ENCODE measurements at regions not wholly inside any gene's neighbourhood (a gene's known extent, or its start where the extent isn't known, plus 50 kb on each side); places are given as distances from the start of the nearest gene placed in this dataset.
A peak's percentile ranks its signal among the peaks of the same experiment; 100 is the strongest.

- DNase-seq: no peak
Observed at GRCh38 chr4:41883988-41884734, 51.1 kb upstream of the TMEM33 start.

GRCh38 chr4:41882625-41883347, 52.4 kb upstream of the TMEM33 start:
- peak; percentile 10 for DNase-seq

DNA sequence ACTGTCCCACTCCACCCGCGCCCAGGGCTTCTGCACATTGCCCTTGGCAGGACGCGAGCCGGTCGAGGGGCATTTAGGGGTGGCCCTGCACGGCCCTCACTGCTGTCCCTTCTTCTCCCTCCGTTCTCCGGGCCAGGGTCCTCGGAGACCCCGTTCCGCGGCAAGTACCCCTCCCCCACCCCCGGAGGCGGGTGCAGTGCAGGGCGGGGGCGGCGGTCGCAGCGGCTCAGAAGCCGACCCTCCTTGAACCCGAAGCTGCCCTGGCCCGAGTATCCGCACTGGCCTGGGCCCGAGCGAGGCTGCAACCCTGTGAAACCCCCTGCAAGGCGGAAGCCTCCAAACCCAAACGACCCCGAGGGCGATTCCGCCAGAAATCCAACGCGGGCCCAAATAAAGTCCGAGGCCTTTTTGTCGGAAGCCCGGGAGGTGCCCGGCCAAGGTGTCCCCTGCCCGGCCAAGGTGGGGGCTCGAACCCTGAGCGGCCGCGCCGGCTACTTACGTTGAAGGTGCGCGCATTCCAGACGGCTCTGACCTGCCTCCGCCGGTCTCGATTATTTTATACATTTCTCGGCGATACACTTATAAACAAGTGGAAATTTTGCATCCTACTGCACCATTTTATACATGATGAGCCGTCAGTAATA, 53.1 kb upstream of the TMEM33 start:
- no peak for DNase-seq

- DNase-seq: no peak
Observed at GRCh38 chr4:41880840-41881831, 54.1 kb upstream of the TMEM33 start.

DNA sequence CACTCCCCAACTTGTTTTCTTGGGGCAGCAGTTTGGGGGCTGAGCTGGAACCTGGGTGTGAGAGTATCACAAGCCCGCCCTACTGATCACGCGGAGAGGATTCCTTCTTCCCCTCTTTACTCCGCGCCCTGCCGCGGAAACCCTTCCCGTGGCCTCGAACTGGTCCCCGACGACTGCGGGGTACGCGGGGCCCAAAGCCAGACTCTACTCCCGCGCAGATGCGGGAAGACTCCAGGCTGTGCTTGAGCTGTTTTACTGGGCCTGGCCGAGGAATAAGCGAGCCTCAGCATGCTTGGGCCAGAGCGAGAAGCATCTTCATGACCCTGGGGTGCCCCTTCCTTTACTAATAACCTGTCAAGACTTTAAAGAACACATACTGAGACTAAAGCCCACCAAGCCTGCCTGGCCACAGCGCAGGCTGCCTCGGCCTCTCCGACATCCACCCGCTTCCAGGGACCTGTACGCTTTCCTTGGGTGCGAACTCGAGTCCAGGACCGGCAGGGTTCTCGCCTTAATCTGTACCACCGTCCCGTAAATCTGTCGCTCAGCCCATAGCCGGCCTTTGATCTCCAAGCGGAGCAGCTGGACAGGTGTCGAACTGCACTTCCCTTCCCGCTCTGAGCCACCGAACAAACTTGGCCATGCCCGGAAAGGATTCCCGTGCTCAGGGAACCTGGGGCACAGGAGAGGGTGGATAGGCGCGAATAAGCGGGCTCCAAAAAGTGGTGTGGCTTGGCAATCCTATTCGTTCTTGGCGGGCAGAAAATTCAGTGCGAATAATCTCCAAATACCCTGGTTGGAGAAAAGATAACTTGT, 55.0 kb upstream of the TMEM33 start:
- no peak for DNase-seq

DNA sequence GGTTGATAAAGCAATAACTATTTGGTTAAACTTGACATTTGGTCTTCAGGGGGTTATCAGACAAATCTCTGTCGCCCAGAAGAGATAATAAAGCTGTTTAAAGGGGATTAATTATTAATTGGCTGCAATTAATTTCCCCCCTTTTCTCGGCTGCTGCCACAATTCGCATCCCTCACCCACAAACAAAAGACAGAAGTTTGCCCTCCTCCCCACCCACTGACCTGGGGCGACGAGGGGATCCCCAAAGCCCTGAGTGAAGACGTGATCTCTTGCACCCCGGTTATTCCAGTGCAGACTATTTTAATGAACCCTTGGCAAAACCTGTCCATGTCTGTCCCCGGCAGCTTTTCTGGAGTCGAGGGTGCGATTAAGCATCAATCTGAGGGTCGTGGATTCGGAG, 55.7 kb upstream of the TMEM33 start:
- no peak for DNase-seq

- no peak for DNase-seq
Observed at GRCh38 chr4:41878991-41879491, 56.2 kb upstream of the TMEM33 start.

- no peak for DNase-seq
Observed at GRCh38 chr4:41878170-41878969, 56.9 kb upstream of the TMEM33 start.

GRCh38 chr4:41877020-41877796, 58.0 kb upstream of the TMEM33 start:
- no peak for DNase-seq

GRCh38 chr4:41874873-41875272, 60.4 kb upstream of the TMEM33 start:
- no peak for DNase-seq

DNA sequence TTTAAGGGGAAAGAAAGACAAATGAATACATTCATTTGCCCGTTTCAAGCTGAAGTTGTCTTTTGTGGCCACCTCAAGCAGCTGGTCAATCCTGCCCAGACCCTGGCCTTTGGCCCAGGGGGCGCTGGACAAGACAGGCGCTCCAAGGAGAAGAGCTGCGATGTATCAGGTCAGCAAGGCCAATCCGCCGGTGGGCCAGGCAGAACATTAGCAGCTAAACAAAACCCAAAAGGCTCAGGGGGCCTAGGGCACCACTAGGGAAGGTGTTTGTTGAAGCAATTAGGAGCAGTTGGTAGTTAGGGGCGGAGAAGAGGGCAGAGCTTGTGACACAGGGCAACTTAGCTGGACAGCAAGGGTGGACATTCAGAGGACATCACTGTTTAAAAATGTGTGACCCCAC, 60.8 kb upstream of the TMEM33 start:
- no peak for DNase-seq

DNA sequence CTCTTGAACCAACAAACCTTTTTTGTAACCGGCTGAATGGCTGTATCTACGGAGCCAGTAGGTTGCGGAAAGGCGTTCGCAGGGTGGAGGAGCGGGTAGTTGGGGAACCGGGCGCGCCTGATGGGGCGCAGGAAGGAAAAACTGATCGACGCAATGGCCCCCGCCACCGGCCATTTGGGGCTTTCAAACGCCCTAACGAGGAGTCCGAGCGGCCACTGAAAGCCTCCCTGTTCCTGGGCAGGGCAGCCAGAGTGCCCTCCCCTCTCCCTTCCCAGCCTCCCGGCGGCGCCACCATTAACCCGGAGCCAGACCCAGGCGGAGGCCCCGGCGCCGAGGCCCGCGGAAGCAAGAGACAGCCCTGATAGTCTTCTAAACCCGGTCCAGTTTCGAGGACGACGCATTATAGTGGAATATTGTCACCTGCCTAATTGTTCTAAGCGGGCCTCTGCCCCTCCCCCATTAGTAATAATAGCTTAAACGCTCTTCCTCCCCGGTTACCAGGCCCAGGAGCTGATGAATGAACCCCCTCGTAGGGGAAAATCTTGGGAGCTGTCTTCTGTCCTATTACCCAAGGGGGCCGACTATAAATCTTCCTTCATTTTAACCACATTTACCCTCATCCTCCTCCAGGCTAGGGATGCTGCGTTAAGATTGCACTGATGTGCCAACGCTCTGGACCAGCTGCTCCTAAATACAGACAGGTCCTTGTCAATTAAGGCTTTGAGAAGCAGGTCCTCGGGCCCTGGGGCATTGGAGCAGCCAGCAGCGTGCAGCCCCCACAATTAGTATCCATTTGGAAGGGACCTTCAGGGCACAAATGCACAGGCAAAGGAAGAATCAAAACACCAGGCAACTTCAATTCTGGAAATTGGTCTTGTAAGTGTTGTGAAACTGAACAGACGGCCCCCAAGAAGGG, 61.6 kb upstream of the TMEM33 start:
- no peak for DNase-seq

GRCh38 chr4:41870035-41870434, 65.2 kb upstream of the TMEM33 start:
- DNase-seq: no peak

DNA sequence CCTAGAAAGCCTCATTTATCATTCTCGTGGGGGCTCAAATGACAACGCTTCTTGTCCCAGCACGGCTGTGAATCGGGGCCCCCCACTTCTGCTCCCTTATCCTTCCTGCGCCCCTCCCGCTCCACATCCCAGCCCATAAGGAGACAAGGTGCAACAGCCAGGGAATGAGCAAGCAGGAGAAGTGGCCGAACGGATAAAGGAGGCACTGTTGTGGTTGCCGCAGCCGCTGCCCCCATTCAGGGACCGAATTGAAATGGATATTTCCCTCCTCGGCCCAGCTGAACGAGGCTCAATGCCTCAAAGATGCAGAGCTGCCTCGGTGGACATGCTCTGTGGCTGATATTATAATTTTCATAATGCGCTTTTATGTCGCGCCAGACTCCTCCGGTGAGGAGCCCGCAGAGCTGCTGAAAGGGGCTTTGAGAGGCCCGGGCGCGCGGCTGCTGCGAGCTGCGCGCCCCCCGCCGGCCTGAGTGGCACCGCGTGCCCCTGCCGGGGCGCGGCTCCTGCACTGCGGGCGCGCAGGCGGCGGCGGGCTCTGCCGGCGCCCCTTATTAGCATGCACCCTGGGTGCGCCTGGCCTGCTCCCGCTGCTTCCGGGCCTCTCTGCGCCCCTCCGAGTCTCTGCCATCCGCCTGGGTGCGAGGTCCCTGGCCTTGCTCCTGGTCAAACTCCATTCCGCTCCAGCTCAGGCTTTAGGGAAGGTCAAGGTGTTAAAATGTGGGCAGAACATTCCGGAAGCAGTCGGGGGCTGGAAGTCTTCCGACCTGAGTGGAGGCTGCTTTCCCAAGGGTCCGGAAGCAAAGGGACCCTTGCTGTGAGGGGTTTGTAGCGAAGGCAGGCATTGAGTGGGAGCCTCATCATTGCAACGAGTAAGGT, 68.2 kb upstream of the TMEM33 start:
- no peak for DNase-seq

DNA sequence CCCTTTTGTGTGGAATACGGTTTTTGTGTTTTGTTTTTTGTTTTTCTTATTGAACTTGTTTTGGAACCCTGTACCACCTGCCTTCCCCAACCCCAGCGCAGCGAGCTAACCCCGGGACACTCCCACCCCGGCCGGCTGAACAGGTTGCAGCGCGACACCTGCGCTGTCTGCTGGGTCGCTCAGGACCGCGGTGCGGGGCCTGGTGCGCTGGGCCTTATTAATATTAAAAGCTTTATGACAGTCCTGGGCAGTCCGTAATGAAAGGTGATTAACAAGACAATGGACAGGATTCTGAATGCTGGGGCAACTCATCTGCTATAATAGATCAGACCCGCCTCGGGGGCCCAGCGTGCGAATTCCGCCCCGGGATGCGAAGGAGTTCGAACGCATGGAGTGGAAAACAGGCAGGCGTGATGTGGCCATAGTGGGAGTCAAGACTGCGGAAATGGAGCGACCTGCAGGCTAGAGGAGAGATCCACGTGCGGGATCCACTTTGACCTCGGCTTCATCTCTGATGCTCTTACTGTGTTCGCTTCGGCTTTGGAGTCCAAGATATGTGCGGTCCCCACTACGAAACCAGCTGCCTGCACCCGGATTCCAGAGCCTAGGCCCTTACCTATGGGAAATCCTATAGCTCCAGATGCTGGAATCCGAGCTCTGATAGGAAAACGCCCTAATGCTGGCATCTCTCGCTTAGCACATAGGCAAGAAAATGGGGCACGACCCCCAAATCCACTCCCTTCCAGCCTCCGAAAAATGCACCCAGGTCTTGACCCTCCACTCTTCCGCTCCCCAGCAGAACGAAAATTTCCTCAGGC, 69.0 kb upstream of the TMEM33 start:
- DNase-seq: no peak

DNA sequence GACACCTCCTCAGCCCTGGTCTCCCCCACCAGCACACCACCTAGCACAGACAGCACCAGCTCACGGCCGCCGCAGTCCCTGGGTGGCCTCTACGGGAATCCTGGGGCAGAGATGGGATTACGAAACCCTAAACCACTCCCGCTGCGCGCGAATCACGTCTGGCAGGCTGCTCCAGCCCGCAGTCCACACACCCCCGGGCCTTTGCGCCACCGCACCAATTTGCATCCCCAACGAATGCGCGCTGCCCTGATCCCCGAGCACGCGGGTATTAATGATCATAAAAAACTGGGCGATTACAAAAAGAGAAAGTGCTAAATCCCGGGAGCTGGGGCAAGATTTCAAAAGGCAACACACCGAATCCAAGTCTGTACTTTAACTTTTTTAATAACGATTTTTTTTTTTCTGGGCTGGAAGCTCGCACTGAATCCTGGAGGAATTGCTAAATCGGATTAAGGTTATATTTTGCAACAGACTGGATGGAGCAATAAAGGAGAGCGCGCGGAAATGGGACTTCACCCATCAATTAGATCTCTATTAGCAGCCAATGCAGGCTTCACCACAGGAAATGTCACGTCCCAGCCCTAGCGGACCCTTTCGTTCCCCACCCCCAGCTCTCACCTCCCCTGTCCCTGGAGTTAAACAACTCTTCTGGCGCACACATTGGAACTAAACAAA, 69.8 kb upstream of the TMEM33 start:
- DNase-seq: no peak

Data from KG1 (cell line).